RWPE2 (cell line): ENCODE measurements at regions not wholly inside any gene's neighbourhood (a gene's known extent, or its start where the extent isn't known, plus 50 kb on each side); places are given as distances from the start of the nearest gene placed in this dataset.

Experiments used
- ATAC-seq: fragments of 200-7000 bp; cut with Tn5 transposase; 3 replicates; pipeline ENCODE4 v1.9.1; 2021; ENCODE audit warnings: low read depth
- DNase-seq: peaks from one replicate; pipeline ENCODE4 v3.0.0-alpha.2; 2020; ENCODE audit warnings: low spot score
- H3K27ac ChIP-seq: fragments of 450-650 bp; 2 replicates; pipeline ENCODE4 v1.5.1; 2017; ENCODE audit warnings: mild to moderate bottlenecking; ENCODE audit not compliant: poor library complexity, severe bottlenecking
- H3K27me3 ChIP-seq: fragments of 250-450 bp; sonication (Bioruptor Pico); 2 replicates; pipeline ENCODE4 v1.5.1; 2021; ENCODE audit warnings: mild to moderate bottlenecking, moderate library complexity; ENCODE audit not compliant: insufficient read depth, poor library complexity, severe bottlenecking
- H3K36me3 ChIP-seq: fragments of 250-450 bp; sonication (Bioruptor Pico); 2 replicates; pipeline ENCODE4 v1.5.1; 2020; ENCODE audit warnings: low read depth, mild to moderate bottlenecking, moderate library complexity
- H3K4me1 ChIP-seq: fragments of 250-450 bp; sonication (Bioruptor Pico); 2 replicates; pipeline ENCODE4 v1.5.1; 2021; ENCODE audit warnings: mild to moderate bottlenecking, moderate library complexity; ENCODE audit not compliant: insufficient read depth, poor library complexity, severe bottlenecking
- H3K4me3 ChIP-seq: fragments of 250-450 bp; sonication (Bioruptor Pico); 2 replicates; pipeline ENCODE4 v1.5.1; 2021; ENCODE audit warnings: mild to moderate bottlenecking, moderate library complexity; ENCODE audit not compliant: severe bottlenecking
- H3K9me3 ChIP-seq: fragments of 250-450 bp; sonication (Bioruptor Pico); 2 replicates; pipeline ENCODE4 v1.5.1; 2021; ENCODE audit warnings: mild to moderate bottlenecking, moderate library complexity; ENCODE audit not compliant: severe bottlenecking
- TF ChIP-seq, protein P1 (sequence below): fragments of 450-650 bp; IDR thresholded peaks from one replicate; pipeline ENCODE4 v1.5.1; 2017; ENCODE audit warnings: mild to moderate bottlenecking, moderate library complexity; ENCODE audit not compliant: poor library complexity, severe bottlenecking

DNA sequence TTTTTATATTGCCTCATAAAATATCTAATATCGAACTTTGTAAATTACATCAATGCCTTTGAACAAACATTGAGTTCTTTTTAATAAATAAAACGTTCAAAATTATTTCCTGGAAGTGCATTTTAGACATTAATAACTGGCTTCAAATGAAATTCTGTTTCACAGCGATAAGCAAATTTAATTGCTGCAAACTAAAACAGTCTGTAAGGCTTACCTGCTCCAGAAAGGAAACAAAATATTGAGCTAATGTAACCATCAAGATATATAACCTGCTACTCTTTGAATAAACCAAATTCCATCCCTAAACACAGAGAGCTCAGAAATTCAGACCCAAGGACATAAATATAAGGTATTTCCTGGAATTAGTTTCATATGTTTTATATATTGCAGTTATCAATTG, 651.3 kb downstream of the MED13L start:
- no peaks in the 10 kb centered on the region for H3K36me3 ChIP-seq
- no peaks in the 10 kb centered on the region for H3K27me3 ChIP-seq
- no peaks in the 10 kb centered on the region for H3K9me3 ChIP-seq
- TF ChIP-seq, protein P1, sequence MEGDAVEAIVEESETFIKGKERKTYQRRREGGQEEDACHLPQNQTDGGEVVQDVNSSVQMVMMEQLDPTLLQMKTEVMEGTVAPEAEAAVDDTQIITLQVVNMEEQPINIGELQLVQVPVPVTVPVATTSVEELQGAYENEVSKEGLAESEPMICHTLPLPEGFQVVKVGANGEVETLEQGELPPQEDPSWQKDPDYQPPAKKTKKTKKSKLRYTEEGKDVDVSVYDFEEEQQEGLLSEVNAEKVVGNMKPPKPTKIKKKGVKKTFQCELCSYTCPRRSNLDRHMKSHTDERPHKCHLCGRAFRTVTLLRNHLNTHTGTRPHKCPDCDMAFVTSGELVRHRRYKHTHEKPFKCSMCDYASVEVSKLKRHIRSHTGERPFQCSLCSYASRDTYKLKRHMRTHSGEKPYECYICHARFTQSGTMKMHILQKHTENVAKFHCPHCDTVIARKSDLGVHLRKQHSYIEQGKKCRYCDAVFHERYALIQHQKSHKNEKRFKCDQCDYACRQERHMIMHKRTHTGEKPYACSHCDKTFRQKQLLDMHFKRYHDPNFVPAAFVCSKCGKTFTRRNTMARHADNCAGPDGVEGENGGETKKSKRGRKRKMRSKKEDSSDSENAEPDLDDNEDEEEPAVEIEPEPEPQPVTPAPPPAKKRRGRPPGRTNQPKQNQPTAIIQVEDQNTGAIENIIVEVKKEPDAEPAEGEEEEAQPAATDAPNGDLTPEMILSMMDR, result no peak
- H3K4me1 ChIP-seq, result no peaks in the 10 kb centered on the region
- DNase-seq (no peak), ATAC-seq (no peak)
- no peak overlapping the region for H3K27ac ChIP-seq
- H3K4me3 ChIP-seq, result no peak overlapping the region

DNA sequence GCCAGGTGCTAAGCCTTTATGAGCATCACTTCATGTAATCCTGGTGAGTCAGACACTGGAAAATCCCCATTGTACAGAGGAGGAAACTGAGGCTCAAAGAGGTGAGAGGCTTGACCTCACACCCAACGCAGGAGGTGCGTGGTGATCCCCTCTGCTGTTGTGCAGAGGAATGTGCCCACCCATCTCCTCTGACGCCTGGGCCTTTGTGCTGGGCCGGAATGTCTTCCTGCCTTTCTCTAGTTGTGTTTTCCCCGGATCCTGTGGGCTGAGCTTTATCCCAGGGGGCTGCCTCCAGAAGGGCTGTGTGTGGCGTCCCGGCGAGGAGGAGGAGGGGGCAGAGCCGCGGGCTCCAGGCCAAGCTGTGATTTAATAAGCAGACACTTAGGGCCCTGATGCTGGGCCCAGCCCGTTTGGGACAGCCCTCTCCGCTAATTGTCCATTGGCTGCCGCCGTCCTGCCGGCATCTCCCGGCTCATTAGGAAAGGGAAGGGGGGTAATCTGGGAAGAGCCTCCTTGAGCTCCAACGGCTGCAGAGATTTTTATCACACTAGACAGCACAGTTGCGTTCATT, 653.6 kb downstream of the MED13L start:
- no peak overlapping the region for H3K4me3 ChIP-seq
- DNase-seq, result no peak
- ATAC-seq, result no peak
- no peaks in the 10 kb centered on the region for H3K4me1 ChIP-seq
- no peaks in the 10 kb centered on the region for H3K36me3 ChIP-seq
- H3K27ac ChIP-seq, result no peak overlapping the region
- H3K9me3 ChIP-seq, result no peaks in the 10 kb centered on the region
- H3K27me3 ChIP-seq, result no peaks in the 10 kb centered on the region
- TF ChIP-seq, protein P1, result no peak

- TF ChIP-seq, protein P1, result no peak
- ATAC-seq, result no peak
Measured at GRCh38 chr12:115623275-115623674, 654.2 kb downstream of the MED13L start.

DNA sequence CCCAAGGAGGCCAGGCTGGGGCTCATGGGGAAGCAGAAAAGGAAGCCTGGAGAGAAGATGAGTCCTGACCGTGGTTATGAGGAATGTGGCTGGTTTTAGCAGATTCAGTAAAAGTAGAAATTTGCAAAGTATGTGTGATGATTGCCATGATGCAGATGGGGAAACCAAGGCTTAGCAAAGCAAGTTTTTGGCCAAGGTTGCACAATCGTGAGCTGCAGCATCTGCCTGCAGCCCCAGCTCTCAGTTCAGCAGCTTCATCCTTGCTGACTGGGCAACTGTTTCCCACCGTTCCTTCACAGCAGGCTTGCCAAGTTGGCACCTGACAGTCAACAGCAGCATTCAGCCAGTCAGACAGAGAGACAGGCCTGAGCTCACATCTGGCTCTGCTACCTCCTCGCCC, 656.7 kb downstream of the MED13L start:
- H3K36me3 ChIP-seq, result no peaks in the 10 kb centered on the region
- ATAC-seq (no peak), DNase-seq (no peak)
- H3K27ac ChIP-seq, result no peak overlapping the region
- no peak overlapping the region for H3K4me3 ChIP-seq
- no peaks in the 10 kb centered on the region for H3K4me1 ChIP-seq
- no peaks in the 10 kb centered on the region for H3K9me3 ChIP-seq
- H3K27me3 ChIP-seq, result no peaks in the 10 kb centered on the region
- TF ChIP-seq, protein P1, result no peak

More at GRCh38 chr12:115623275-115623674, 654.2 kb downstream of the MED13L start:
- H3K27me3 ChIP-seq, result no peaks in the 10 kb centered on the region
- H3K4me1 ChIP-seq, result no peaks in the 10 kb centered on the region
- no peaks in the 10 kb centered on the region for H3K9me3 ChIP-seq
- DNase-seq, result no peak
- H3K36me3 ChIP-seq, result no peaks in the 10 kb centered on the region
- H3K4me3 ChIP-seq, result no peak overlapping the region
- H3K27ac ChIP-seq, result no peak overlapping the region

- Histone ChIP-seq H3K4me1 (no peaks in the 10 kb centered on the region), H3K27me3 (no peaks in the 10 kb centered on the region), H3K27ac (no peak overlapping the region), H3K4me3 (no peak overlapping the region), H3K9me3 (no peaks in the 10 kb centered on the region), H3K36me3 (no peaks in the 10 kb centered on the region)
- TF ChIP-seq, protein P1, result no peak
- ATAC-seq (no peak), DNase-seq (no peak)
Measured at GRCh38 chr12:115619889-115620288, 657.6 kb downstream of the MED13L start.
